GM04503 (cell line): ENCODE measurements at regions not wholly inside any gene's neighbourhood (a gene's known extent, or its start where the extent isn't known, plus 50 kb on each side); places are given as distances from the start of the nearest gene placed in this dataset.

Source experiments
- DNase-seq: peaks from one replicate; pipeline ENCODE4 v3.0.0-alpha.2; 2012; ENCODE audit warnings: low read depth

DNA sequence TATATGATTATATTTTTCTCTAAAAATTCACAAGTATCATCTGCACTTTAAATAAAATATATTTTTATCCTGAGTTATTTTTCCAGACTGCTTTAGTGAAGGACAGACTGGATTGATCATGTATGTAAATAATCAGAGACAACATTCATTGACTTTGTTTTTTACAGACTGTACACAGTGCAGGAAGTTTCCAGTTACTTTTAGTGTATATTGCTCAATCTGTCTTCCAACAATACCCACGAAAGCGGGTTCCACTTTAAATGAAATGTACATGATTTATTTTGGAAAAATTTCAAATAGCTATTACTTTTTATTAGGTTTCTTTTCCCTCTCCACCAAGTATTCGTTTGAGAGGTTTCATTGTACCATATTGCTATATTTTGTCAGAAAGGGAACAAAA, 497.0 kb downstream of the FSCB start:
- DNase-seq, result no peak

DNA sequence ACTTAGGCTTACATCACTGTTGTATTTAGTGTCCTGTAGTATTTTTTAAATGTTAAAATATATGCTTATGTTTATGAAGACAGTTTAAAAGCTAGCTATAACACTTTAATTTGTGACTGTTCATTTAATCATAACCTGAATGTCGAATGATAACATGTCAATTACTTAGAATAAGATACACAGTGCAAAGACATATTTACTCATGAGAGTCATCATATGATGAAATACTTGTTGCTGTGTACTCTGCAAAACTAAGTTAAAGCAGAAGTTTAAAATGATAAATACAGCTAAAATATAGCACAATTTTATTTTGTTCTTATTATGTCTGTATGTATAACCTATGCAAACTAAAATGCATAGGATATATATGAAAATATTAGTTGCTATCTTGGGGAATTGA, 497.4 kb downstream of the FSCB start:
- no peak for DNase-seq

DNA sequence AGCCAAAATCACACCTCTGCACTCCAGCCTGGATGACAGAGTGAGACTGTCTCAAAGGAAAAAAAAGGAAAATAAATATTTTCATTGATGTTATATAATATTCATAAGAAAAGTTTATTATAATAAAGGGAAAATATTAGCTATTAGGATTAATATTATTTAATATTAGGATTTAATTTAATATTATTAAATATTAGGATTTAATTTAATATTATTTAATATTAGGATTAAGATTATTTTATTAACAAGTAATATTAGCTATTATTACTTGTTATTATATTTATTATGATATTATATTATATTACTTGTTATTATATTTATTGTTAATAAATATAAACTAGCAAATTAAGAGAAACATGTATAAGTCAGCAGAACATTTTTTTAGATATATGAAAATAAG, 518.1 kb downstream of the FSCB start:
- no peak for DNase-seq

DNA sequence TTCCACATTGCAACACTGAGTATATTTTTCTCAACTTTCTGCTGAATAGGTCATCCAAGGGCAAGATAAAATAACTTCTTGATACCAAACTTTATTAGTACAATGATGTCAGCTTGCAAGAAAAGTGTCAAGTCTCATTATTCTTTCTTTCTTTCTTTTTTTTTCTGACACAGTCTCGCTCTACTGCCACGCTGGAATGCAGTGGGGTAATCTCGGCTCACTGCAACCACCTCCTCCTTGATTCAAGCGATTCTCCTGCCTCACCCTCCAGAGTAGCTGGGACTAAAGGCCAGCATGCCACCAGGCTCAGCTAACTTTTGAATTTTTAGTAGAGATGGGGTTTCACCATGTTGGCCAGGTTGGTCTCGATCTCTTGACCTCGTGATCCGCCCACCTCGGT, 523.4 kb downstream of the FSCB start:
- no peak for DNase-seq

DNA sequence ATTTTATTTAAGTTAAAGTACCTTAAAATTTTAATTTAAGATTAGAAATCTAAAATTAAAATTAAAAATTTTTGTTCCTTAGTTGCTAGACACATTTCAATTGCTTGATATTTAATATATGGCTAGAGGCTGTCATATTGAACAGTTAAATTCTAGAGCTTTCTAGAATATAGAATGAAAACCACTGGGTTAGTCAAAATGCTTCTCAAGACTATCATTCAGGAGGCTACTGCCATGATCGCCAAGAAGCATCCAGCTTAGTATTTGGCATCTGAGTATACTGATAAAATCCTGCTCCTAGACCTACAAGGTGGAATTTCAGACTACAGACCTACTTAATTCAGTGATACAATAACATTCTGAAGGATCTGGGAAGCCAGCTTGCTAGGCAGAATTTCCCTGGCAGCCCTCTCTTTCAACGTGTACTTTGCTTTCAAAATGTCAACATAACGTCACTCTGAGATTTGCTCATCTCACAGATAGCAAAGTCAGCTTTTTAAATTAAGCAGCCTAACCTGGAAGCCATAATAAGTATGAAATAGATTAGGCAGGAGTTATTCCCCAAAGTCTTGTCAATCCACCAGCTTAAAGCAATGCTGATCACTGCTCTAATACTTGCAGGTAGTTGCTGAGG, 525.8 kb downstream of the FSCB start:
- DNase-seq, result no peak

DNA sequence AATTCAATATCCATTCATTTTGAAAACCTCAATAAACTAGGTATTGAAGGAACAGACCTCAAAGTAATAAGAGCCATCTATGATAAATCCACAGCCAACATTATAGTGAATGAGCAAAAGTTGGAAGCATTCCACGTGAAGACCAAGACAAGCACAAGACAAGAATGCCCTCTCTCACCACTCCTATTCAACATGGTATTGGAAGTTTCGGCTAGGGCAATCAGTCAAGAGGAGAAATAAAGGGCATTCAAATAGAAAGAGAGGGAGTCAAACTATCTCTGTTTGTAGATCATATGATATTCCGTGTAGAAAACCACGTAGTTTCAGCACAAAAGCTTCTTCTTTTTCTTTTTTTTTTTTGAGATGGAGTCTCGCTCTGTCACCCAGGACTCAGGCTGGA, 550.3 kb downstream of the FSCB start:
- DNase-seq, result no peak

DNA sequence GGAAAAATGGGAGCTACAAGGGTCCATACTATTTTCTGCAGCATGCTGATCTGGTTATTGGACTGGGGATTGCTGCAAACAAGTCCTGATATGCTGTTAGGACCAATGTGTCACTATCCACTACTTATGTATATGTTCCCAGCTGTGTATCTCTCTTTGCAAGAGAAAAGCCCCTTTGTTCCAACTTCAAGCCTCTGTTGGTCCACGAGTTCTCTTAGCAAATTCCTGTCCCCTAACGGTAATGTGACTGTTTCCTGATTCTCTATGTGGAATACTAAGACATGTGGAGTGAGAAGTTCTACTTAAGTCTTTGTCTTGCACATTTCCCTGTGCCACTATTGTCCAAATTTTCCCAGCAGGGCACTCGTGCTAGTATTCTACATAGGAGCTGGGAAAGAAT, 557.7 kb downstream of the FSCB start:
- no peak for DNase-seq

DNA sequence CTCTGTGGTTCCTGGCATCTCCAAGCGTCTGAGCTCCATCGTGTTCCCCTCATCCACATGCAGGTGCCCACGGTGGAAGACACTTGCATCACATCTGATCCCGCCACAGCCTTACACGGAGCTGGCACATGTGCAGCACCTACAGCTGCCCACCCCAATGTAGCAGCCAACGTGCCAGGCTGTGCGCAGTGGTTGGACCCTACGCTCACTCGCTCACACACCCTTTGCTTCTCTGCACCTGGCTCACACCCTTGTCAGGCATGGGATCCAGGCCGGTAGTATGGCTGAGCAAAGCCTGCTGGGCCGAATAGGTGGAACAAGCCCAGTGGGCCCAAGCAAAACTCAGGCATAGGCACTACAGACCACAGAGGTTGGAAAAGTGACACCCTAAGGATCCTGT, 567.2 kb downstream of the FSCB start:
- no peak for DNase-seq

DNA sequence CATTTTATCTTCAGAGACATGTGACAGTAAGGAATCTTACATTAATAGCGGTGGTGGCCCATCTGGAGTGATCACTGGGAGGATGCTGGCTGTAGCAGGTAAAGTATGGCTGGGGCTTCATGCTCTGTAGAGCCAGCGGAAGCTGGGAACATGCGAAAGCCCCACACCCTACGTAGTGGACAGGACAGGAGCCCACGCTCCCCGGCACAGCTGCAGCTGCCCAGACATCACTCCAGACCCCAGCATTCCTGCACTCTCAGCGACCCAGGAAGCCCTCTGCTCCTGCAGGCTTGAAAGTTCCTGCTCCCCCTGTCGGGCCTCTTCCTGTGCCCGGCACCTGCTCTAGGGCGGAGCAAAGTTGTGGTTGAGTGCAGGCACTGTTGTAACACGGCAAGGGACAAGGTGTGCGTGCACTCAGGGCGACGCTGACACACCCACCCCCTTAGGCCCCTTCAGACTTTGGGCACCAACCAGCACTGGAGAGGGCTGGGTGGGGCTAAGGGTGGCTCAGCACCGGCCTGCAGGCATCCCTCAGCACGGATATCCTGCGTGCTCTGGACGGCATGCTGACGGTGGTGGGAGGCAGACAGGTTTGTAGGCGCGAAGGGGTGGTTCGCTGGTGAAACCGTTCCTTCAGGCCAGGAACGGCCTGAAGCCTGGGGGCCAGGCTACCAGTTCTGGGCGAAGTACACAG, 568.3 kb downstream of the FSCB start:
- no peak for DNase-seq

DNA sequence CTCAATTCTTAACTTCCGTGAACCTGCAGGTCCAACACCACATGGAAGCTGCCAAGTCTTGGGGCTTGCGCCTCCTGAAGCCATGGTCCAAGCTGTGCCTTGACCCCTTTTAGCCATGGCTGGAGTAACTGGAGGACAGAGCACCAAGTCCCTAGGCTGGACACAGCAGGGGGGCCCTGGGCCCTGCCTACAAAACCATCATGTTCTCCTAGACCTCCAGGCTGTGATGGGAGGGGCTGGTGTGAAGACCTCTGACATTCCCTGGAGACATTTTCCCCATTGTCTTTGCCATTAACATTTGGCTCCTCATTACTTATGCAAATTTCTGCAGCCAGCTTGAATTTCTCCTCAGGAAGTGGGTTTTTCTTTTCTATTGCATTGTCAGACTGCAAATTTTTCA, 570.1 kb downstream of the FSCB start:
- no peak for DNase-seq

DNA sequence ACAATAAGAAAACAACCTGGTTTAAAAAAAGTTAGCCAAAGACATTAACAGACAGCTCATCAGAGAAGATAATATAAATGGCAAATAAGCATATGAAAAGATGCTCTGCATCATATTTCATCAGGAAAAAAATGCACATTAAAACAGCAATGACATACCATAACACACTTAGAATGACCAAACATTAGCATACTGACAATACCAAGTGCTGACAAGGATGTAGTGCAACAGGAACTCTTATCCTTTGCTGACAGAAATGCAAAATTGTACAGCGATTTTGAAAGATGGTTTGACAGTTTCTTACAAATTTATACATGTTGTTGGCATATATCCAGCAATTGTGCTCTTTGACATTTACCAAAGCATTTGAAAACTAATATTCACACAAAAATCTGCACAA, 573.0 kb downstream of the FSCB start:
- no peak for DNase-seq

DNA sequence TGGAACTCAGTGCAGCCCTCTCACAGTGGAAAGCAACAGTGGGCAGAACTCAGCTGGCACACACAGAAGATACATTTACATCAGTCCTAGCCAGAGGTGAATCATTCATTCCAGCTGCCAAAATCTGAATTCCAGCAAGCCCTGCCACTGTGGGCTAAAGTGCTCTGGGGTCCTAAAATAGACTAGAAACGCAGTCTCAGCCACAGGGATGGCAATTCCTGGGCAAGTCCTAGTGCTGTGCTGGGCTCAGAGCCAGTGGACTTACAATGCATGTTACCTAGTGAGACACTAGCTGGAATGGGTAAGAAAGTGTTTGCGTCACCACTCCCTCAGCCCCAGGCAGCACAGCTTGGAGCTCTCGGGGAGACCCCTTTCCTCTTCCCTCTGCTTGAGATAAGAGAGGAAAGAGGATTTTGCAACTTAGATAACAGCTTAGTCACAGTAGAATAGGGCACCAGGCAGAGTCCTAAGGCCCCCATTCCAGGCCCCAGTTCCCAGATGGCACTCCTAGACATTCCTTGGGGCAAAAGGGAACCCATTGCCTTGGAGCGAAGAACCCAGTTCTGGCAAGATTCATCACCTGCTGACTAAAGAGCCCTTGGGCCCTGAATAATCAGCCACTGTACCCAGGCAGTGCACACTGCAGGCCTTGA, 592.9 kb downstream of the FSCB start:
- no peak for DNase-seq

DNA sequence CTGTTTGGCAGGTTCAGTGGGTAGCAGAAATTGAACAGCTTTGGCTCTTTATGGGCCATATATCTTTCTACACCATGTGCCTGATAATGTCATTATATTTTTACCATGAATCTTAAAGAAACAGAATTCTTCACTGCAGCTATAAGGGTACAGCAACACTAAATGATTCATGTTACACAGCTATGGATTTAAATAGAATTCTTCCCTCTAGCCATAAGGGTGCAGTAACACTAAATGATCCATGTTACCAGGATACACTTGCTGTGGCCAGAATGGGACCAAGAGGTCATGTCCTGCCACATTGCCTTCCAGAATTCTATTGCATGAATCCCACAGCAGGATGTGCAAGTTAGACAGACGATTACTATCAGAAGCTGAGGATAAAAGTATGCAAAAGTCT, 603.9 kb downstream of the FSCB start:
- DNase-seq, result no peak

DNA sequence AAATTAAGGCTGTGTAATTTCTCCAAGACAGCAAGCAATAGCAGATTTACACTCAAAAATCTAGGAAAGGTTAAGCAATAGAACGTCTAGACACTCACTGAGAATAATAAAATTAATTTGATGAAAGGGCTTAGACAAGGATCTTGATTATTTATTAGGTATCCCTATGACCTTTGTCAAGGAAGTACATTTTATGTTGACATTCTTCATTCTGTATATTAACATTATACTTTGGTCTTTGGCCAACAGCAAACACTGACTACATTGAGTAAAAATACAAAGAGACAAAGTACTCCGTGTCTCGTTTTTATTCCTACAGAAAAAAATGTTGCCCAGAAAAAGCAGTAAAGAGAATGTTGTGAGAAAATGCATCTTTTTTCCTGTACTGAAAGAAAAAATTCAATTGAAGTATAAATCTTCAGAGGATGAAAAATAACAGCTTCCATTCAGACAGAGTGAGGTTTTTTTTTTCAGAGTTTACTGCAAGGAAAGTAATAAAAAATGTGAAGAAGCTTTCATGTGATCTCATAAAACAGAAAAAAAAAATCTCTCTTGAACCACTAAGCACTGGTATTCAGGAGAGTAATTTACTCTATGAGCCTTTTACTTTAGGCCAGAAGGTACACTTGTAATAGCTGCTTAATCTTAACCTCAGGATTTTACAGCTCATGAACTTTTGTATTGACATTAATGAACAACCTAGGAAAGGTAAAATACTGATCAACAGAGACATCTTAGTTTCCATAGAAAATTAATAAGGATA, 605.0 kb downstream of the FSCB start:
- DNase-seq, result no peak

DNA sequence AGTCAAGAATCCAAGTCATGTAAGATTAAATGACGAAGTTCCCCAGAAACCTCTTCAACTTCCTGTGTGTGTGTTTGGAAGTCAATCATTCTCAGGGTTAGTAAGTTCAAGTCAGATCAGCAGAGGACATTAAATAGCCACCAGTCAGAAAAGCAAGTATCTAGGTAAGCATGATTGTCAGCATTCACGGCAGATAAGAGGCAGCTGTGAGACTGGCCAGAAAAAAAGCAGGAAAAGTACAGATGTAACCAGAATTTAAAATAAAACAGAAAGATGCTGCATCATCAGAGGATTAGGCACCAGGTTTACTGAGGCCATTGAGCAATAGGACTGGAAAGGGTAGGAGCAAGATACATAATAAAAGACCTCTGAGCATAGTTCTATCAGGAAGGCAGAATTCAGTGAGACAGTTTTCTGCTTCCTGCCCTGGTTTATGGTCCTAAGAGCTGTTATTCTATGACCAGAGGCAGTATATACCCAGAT, 606.9 kb downstream of the FSCB start:
- no peak for DNase-seq

DNA sequence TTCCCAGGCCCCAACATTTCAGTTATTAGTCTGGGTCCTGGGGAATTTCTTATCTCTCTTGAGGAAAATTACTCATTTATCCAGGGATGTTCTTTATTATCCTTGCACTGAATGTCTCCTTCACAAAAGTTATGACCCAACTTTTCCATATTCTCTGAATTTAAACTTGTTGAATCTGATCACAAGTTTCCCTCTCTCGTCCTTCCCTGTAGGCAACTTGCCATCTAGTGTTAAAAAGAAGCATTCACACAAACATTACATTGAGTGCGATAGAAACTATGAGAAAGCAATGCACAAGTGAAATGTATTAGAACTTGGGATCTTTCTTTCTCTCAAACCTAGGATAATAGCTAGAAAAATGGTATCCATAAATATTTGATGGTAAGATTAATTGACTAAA, 608.4 kb downstream of the FSCB start:
- DNase-seq, result no peak

DNA sequence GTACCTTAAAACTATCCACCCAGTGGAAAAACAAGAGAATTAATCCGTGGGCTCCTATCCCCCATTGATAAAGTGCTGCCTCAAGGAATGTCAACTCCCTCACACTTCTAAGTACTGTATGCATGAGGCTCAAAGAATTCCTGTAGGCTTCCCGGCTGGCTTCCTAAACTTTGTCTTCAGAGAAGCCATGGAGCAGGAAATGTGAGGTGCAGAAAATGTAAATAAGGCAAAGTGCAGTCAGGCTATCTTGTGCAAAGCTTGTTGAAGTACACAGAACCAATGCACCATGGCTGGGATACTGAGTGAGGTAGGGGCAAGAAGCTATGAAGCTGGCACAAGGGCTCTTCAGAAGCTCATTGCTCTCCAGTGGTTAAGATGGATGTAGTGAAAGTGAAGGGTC, 611.0 kb downstream of the FSCB start:
- no peak for DNase-seq

DNA sequence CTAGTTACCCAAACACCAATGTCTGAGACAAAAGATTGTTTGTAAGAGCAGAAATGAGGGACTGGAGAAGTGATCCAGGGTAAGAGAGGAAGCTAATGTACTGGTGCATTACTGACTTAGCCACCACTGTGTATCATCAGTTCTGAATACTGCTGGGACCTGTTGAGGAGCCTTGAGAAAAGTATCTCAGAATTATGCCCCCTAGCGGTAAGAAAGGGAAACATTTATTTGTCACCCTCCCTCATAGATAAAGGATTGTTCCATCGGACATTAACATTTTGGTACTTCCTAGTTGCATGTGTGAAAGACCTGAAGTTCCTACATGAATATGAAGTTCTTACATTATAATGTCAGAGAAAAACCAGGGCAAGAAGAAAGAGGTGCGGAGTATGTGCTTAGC, 612.5 kb downstream of the FSCB start:
- DNase-seq, result no peak

DNA sequence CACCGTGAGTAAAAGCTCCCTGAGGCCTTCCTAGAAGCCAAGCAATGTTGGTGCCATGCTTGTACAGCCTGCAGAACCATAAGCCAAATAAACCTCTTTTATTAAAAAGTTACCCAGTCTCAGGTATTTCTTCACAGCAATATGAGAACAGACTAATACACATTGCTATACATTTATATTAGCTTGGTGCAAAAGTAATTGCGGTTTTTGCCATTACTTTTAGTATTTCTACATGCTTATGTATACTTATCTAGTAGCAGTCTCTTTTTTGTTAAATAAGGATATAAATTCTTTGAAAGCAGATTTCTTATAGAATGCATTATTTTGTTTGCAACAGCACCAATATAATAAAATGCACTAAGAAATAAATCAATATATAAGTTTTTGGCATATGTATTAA, 619.6 kb downstream of the FSCB start:
- DNase-seq, result no peak

DNA sequence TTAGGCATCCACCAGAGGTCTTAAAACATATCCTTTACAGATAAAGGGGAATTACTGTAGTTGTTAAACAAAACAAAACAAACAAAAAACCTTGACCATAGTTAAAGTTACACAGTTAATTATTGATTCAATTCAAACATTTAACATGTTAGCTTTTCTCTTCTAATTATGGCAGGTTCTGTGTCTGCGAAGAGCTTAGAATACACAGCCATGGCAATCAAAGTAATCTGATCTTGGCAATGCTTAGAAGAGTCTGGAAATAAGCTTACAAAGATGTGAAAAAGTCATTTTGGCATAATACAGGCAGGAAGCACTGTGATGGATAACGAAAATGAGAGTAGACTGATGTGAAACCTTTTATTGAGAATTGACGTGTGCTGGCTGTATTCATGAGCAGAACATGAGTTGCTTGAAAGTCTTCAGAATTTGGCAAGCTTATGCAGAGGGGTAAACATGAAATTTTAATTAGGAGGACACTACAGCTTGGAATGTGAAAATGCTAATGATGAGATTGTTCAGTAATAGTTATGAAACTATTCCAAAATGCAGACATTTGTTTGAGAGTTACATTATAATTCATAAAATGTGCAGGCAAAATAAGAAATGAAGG, 629.6 kb downstream of the FSCB start:
- no peak for DNase-seq

DNA sequence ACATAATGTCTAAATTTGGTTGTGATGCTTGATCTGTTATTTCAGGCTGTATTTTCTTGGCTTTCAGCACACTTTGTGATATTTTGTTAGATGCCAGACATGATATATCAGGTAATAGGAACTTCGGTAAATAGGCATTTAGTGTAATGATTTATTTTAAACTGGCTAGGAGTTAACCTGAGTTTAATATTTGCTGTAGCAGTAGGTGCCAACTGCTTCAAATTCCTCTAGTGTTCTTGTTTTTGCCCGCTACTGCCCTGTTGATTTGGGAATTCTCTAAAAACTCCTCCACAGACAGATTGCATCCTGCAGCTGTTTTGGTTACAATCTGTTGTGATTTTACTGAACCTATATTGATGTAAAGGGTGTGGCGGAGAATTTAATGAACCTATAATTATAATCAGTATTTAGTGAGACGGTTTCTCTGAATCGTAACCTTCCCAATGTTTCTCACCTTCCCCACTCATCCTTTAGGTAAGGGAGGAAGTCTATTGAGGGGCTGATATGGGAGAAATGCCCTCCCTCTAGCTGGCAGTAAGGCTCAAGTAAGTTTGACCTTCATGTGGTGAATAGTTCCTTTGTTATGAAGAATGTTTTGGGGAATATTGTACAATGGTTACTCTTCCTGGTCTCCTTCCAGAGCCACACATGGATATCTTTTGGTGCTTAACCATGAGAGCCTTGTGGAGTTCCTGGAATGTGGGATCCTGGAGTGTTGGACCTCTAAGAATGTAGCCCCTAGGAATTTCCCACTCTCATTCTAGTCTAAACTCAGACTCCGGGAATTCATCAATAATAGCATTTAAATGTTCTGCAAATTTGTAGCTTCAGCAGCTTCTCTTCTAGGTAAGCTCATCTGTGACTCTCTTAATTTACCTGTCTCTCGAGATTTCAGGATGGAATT, 634.1 kb downstream of the FSCB start:
- no peak for DNase-seq
